Liver (tissue), 3 donors: ENCODE measurements at regions not wholly inside any gene's neighbourhood (a gene's known extent, or its start where the extent isn't known, plus 50 kb on each side); places are given as distances from the start of the nearest gene placed in this dataset.

ENCODE experiments used
- EGR1 ChIP-seq, 2 donors: IDR thresholded peaks; 2 replicates each; pipeline ENCODE4 v1.6.1; 2016 to 2018; ENCODE audit warnings: antibody characterized with exemption in 2 of 2, low read depth in 2 of 2
- GABPA ChIP-seq, 2 donors: IDR thresholded peaks in 1 of 2; conservative IDR thresholded peaks in 1 of 2; 2 replicates each; pipeline ENCODE4 v1.6.1; 2016; ENCODE audit warnings: antibody characterized with exemption in 2 of 2, mild to moderate bottlenecking in 1 of 2, moderate library complexity in 1 of 2
- JUND ChIP-seq, 2 donors: IDR thresholded peaks; 2 replicates each; pipeline ENCODE4 v1.6.1; 2016; ENCODE audit warnings: antibody characterized with exemption in 2 of 2
- NR2F2 ChIP-seq: IDR thresholded peaks from 2 replicates; pipeline ENCODE4 v1.6.1; 2016; ENCODE audit warnings: antibody characterized with exemption
- RAD21 ChIP-seq, 2 donors: IDR thresholded peaks; 2 replicates each; pipeline ENCODE4 v1.6.1; 2016; ENCODE audit warnings: antibody characterized with exemption in 2 of 2, mild to moderate bottlenecking in 2 of 2
- RXRA ChIP-seq, 2 donors: IDR thresholded peaks; 2 replicates each; pipeline ENCODE4 v1.6.1; 2017 to 2018; ENCODE audit warnings: antibody characterized with exemption in 2 of 2, mild to moderate bottlenecking in 1 of 2
- TAF1 ChIP-seq: conservative IDR thresholded peaks from 2 replicates; pipeline ENCODE4 v1.6.1; 2016; ENCODE audit warnings: antibody characterized with exemption, mild to moderate bottlenecking
- YY1 ChIP-seq: IDR thresholded peaks from 2 replicates; pipeline ENCODE4 v1.6.1; 2016; ENCODE audit warnings: antibody characterized with exemption, mild to moderate bottlenecking
- TF ChIP-seq, protein P1 (sequence below): fragments of 150-350 bp; IDR thresholded peaks from 2 replicates; pipeline ENCODE4 v1.5.1; 2017; ENCODE audit warnings: improper control_type of control experiment, low read depth, low read length; ENCODE audit not compliant: missing input control
- TF ChIP-seq, protein P2 (sequence below): IDR thresholded peaks from 2 replicates; pipeline ENCODE4 v1.6.1; 2016; ENCODE audit warnings: antibody characterized with exemption
- TF ChIP-seq, protein P3 (sequence below): IDR thresholded peaks from 2 replicates; pipeline ENCODE4 v1.6.1; 2016; ENCODE audit warnings: antibody characterized with exemption, mild to moderate bottlenecking
- TF ChIP-seq, protein P4 (sequence below): IDR thresholded peaks from 2 replicates; pipeline ENCODE4 v1.6.1; 2016; ENCODE audit warnings: antibody characterized with exemption
- donor health status: healthy.
- donor health status: healthy.

DNA sequence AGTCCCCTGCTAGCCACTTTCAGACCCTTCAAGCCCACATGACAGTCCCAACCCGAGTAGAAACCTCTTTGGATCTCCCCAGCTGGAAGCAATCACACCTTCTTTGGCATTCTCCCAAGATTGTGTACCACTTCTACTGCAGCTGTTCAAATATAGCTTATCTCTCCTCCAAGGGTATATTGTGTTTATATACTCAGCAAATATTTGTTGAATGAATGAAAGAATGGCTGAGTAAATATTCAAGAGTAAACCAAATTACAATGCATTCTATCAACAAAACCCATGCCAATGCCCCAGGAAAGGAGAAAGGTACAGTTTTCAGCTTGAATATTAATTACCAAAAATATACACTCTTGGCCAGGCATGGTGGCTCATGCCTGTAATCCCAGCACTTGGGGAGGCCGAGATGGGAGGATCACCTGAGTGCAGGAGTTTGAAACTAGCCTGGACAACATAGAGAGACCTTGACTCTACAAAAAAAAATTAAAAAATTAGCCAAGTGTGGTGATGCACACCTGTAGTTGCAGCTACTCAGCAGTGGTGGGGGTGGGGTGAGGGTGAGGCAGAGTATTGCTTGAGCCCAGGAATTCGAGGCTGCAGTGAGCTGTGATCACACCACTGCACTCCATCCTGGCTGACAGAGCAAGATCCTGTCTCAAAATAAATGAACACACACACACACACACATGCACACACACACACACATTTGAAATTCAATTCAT, 68.5 kb downstream of the NIBAN1 start:
- TF ChIP-seq YY1 (no peak), TAF1 (no peak), NR2F2 (no peak), EGR1 (IDR thresholded peaks at IDR 0.05; ENCODE audit: low read depth in 2 of 2) (no peak), JUND (IDR thresholded peaks at IDR 0.05) (no peak), RXRA (IDR thresholded peaks at IDR 0.05) (no peak), RAD21 (IDR thresholded peaks at IDR 0.05) (no peak), GABPA (IDR thresholded peaks at IDR 0.05 in 1 of 2, conservative IDR thresholded peaks at IDR 0.05 in 1 of 2) (no peak)
- TF ChIP-seq, protein P1, sequence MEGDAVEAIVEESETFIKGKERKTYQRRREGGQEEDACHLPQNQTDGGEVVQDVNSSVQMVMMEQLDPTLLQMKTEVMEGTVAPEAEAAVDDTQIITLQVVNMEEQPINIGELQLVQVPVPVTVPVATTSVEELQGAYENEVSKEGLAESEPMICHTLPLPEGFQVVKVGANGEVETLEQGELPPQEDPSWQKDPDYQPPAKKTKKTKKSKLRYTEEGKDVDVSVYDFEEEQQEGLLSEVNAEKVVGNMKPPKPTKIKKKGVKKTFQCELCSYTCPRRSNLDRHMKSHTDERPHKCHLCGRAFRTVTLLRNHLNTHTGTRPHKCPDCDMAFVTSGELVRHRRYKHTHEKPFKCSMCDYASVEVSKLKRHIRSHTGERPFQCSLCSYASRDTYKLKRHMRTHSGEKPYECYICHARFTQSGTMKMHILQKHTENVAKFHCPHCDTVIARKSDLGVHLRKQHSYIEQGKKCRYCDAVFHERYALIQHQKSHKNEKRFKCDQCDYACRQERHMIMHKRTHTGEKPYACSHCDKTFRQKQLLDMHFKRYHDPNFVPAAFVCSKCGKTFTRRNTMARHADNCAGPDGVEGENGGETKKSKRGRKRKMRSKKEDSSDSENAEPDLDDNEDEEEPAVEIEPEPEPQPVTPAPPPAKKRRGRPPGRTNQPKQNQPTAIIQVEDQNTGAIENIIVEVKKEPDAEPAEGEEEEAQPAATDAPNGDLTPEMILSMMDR, result no peak
- TF ChIP-seq, protein P2, sequence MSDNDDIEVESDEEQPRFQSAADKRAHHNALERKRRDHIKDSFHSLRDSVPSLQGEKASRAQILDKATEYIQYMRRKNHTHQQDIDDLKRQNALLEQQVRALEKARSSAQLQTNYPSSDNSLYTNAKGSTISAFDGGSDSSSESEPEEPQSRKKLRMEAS, result no peak
- TF ChIP-seq, protein P3, sequence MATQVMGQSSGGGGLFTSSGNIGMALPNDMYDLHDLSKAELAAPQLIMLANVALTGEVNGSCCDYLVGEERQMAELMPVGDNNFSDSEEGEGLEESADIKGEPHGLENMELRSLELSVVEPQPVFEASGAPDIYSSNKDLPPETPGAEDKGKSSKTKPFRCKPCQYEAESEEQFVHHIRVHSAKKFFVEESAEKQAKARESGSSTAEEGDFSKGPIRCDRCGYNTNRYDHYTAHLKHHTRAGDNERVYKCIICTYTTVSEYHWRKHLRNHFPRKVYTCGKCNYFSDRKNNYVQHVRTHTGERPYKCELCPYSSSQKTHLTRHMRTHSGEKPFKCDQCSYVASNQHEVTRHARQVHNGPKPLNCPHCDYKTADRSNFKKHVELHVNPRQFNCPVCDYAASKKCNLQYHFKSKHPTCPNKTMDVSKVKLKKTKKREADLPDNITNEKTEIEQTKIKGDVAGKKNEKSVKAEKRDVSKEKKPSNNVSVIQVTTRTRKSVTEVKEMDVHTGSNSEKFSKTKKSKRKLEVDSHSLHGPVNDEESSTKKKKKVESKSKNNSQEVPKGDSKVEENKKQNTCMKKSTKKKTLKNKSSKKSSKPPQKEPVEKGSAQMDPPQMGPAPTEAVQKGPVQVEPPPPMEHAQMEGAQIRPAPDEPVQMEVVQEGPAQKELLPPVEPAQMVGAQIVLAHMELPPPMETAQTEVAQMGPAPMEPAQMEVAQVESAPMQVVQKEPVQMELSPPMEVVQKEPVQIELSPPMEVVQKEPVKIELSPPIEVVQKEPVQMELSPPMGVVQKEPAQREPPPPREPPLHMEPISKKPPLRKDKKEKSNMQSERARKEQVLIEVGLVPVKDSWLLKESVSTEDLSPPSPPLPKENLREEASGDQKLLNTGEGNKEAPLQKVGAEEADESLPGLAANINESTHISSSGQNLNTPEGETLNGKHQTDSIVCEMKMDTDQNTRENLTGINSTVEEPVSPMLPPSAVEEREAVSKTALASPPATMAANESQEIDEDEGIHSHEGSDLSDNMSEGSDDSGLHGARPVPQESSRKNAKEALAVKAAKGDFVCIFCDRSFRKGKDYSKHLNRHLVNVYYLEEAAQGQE, result no peak
- TF ChIP-seq, protein P4, sequence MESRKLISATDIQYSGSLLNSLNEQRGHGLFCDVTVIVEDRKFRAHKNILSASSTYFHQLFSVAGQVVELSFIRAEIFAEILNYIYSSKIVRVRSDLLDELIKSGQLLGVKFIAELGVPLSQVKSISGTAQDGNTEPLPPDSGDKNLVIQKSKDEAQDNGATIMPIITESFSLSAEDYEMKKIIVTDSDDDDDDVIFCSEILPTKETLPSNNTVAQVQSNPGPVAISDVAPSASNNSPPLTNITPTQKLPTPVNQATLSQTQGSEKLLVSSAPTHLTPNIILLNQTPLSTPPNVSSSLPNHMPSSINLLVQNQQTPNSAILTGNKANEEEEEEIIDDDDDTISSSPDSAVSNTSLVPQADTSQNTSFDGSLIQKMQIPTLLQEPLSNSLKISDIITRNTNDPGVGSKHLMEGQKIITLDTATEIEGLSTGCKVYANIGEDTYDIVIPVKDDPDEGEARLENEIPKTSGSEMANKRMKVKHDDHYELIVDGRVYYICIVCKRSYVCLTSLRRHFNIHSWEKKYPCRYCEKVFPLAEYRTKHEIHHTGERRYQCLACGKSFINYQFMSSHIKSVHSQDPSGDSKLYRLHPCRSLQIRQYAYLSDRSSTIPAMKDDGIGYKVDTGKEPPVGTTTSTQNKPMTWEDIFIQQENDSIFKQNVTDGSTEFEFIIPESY, result no peak
